ENCODE measurements at regions not wholly inside any gene's neighbourhood (a gene's known extent, or its start where the extent isn't known, plus 50 kb on each side); places are given as distances from the start of the nearest gene placed in this dataset.

DNA sequence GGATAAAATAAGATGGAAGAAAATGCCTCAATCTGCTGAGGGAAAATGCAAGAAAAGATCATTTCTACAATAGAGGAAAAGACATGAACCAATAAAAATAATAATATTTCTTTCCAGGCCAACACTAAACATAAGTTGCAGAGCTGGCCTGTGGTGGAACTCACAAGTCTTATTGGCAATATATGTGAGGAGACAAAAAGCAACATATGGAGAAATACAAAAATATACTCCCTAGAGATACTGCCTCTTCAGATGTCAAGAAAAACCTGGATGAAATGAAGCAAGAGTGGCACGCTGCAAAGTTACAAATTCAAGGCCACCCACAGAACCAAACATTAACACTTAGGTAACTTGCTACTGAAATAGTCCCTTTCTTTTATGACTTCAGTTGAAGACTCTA lies 264.9 kb upstream of the FMN2 start:
- Histone ChIP-seq H3K27ac (ENCODE audit: low read depth, low read length, poor library complexity, severe bottlenecking) (no peak overlapping the region), H3K4me1 (ENCODE audit: insufficient read depth, low read length, poor library complexity, severe bottlenecking) (no peaks in the 10 kb centered on the region), H3K36me3 (ENCODE audit: insufficient read depth, low read length, poor library complexity, severe bottlenecking) (no peaks in the 10 kb centered on the region), H3K27me3 (replicated peaks; ENCODE audit: insufficient read depth, low read depth, low read length, poor library complexity) (no peaks in the 10 kb centered on the region), H3K9me3 (ENCODE audit: low read depth, low read length, poor library complexity, severe bottlenecking) (no peaks in the 10 kb centered on the region), H3K4me3 (ENCODE audit: low read depth, low read length, poor library complexity, severe bottlenecking) (no peak overlapping the region)
- intact Hi-C loops (cut with micrococcal nuclease; ENCODE audit: unreplicated experiment) = no loop called here
- TF ChIP-seq EZH2 (IDR thresholded peaks at IDR 0.05; ENCODE audit: borderline replicate concordance, low read depth, low read length, poor library complexity, severe bottlenecking) = no peak
- DNase-seq (ENCODE audit: low spot score) = no peak
- POLR2A ChIA-PET (ENCODE audit: low non-redundant PET) = no interaction called here
- no TSS peak for BruUV-seq (replicated peaks)
- CTCF ChIA-PET = no interaction called here

DNA sequence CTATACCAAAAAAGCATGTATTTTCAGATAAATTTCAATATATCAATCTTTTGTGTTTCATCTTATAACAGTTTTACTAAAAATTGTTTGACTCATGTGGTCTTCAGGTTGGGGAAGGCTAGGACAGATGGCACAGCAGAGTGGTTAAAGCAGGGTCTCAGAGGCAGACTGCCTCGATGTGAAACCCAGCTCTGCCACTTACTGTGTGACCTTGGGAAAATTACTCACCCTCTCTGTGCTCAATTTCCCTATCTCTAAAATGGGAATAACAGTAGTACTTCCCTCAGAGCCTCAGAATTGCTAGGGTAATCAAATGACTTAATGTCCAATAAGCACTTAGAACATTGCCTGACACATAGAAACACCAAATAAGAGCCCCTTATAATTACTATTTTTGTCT lies 262.1 kb upstream of the FMN2 start:
- Histone ChIP-seq H3K36me3 (ENCODE audit: insufficient read depth, low read length, poor library complexity, severe bottlenecking) (no peaks in the 10 kb centered on the region), H3K4me1 (ENCODE audit: insufficient read depth, low read length, poor library complexity, severe bottlenecking) (no peaks in the 10 kb centered on the region), H3K9me3 (ENCODE audit: low read depth, low read length, poor library complexity, severe bottlenecking) (no peaks in the 10 kb centered on the region), H3K27ac (ENCODE audit: low read depth, low read length, poor library complexity, severe bottlenecking) (no peak overlapping the region), H3K27me3 (replicated peaks; ENCODE audit: insufficient read depth, low read depth, low read length, poor library complexity) (no peaks in the 10 kb centered on the region), H3K4me3 (ENCODE audit: low read depth, low read length, poor library complexity, severe bottlenecking) (no peak overlapping the region)
- CTCF ChIA-PET = no interaction called here
- intact Hi-C loops (cut with micrococcal nuclease; ENCODE audit: unreplicated experiment) = no loop called here
- POLR2A ChIA-PET (ENCODE audit: low non-redundant PET) = no interaction called here
- no TSS peak for BruUV-seq (replicated peaks)
- TF ChIP-seq, protein P1, sequence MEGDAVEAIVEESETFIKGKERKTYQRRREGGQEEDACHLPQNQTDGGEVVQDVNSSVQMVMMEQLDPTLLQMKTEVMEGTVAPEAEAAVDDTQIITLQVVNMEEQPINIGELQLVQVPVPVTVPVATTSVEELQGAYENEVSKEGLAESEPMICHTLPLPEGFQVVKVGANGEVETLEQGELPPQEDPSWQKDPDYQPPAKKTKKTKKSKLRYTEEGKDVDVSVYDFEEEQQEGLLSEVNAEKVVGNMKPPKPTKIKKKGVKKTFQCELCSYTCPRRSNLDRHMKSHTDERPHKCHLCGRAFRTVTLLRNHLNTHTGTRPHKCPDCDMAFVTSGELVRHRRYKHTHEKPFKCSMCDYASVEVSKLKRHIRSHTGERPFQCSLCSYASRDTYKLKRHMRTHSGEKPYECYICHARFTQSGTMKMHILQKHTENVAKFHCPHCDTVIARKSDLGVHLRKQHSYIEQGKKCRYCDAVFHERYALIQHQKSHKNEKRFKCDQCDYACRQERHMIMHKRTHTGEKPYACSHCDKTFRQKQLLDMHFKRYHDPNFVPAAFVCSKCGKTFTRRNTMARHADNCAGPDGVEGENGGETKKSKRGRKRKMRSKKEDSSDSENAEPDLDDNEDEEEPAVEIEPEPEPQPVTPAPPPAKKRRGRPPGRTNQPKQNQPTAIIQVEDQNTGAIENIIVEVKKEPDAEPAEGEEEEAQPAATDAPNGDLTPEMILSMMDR (conservative IDR thresholded peaks at IDR 0.05; ENCODE audit: low read depth, low read length) = no peak
- no peak for TF ChIP-seq EZH2 (IDR thresholded peaks at IDR 0.05; ENCODE audit: borderline replicate concordance, low read depth, low read length, poor library complexity, severe bottlenecking)
- no peak for DNase-seq (ENCODE audit: low spot score)

DNA sequence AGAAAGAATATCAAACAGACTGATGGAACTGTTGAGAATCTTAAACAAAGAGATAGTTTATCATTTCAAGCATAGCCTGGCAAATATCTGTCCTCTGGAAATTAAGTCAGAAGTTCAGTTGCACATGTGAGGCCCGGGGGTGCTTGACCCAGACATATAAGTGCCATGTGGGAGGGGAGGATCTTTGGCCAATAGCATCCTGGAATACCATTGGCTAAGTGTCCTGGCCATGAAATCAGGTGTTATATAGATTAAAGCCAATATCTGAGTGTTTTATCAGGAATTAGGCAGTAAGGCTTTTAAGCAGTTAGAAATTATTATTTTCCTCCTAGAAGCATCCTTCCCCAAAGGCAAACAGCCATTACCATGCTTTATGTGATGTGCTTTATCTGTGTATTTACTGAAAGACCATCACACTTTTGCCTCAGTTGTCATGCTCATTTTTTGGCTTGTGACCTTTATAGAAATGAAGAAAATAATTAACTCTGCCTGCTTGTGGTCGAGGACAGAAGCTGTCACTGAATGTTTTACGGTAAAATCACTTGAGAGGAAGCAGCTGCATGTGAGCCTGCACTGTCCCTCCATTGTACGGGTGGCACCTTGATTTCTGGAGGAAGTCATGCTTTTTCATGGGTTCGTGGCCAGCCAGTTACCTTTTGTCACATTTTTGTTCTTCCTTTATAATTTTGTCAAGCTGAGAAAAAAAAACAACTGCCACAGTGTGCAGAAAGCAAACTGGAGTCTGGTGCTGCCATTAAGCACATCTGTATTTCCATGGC lies 259.9 kb upstream of the FMN2 start:
- H3K27ac ChIP-seq (ENCODE audit: low read depth, low read length, poor library complexity, severe bottlenecking) = no peak overlapping the region
- H3K27me3 ChIP-seq (replicated peaks; ENCODE audit: insufficient read depth, low read depth, low read length, poor library complexity) = no peaks in the 10 kb centered on the region
- no peak overlapping the region for H3K4me3 ChIP-seq (ENCODE audit: low read depth, low read length, poor library complexity, severe bottlenecking)
- CTCF ChIA-PET = no interaction called here
- BruUV-seq (replicated peaks) = no TSS peak
- no peaks in the 10 kb centered on the region for H3K9me3 ChIP-seq (ENCODE audit: low read depth, low read length, poor library complexity, severe bottlenecking)
- no peak for DNase-seq (ENCODE audit: low spot score)
- intact Hi-C loops (cut with micrococcal nuclease; ENCODE audit: unreplicated experiment) = no loop called here
- no peaks in the 10 kb centered on the region for H3K4me1 ChIP-seq (ENCODE audit: insufficient read depth, low read length, poor library complexity, severe bottlenecking)
- H3K36me3 ChIP-seq (ENCODE audit: insufficient read depth, low read length, poor library complexity, severe bottlenecking) = no peaks in the 10 kb centered on the region
- TF ChIP-seq EZH2 (IDR thresholded peaks at IDR 0.05; ENCODE audit: borderline replicate concordance, low read depth, low read length, poor library complexity, severe bottlenecking) = no peak
- TF ChIP-seq, protein P1 (conservative IDR thresholded peaks at IDR 0.05; ENCODE audit: low read depth, low read length) = no peak
- POLR2A ChIA-PET (ENCODE audit: low non-redundant PET) = no interaction called here

DNA sequence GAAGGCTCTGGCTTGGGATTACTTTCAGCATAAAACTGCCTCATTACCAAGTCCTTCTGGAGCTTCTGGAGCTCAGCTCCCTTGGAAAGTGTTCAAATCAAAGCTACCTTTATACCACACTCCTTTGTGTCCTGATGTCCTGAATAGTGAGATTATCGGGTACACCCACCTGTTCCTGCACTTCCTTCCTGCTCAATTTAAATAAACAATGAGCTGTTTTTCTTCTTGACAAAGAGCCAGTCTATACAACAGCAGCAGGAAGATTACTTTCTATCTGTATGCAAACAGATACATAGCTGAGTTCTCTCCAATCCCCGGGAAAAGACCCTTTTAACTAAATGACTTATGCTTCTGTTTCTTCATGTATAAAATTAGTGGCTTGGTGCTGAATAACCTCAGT lies 258.0 kb upstream of the FMN2 start:
- CTCF ChIA-PET = no interaction called here
- TF ChIP-seq, protein P1 (conservative IDR thresholded peaks at IDR 0.05; ENCODE audit: low read depth, low read length) = no peak
- TF ChIP-seq EZH2 (IDR thresholded peaks at IDR 0.05; ENCODE audit: borderline replicate concordance, low read depth, low read length, poor library complexity, severe bottlenecking) = no peak
- Histone ChIP-seq H3K9me3 (ENCODE audit: low read depth, low read length, poor library complexity, severe bottlenecking) (no peaks in the 10 kb centered on the region), H3K27ac (ENCODE audit: low read depth, low read length, poor library complexity, severe bottlenecking) (no peak overlapping the region), H3K4me1 (ENCODE audit: insufficient read depth, low read length, poor library complexity, severe bottlenecking) (no peaks in the 10 kb centered on the region), H3K4me3 (ENCODE audit: low read depth, low read length, poor library complexity, severe bottlenecking) (no peak overlapping the region), H3K27me3 (replicated peaks; ENCODE audit: insufficient read depth, low read depth, low read length, poor library complexity) (no peaks in the 10 kb centered on the region), H3K36me3 (ENCODE audit: insufficient read depth, low read length, poor library complexity, severe bottlenecking) (no peaks in the 10 kb centered on the region)
- no peak for DNase-seq (ENCODE audit: low spot score)
- no TSS peak for BruUV-seq (replicated peaks)
- POLR2A ChIA-PET (ENCODE audit: low non-redundant PET) = no interaction called here
- intact Hi-C loops (cut with micrococcal nuclease; ENCODE audit: unreplicated experiment) = no loop called here
